ENCODE measurements at regions not wholly inside any gene's neighbourhood (a gene's known extent, or its start where the extent isn't known, plus 50 kb on each side); places are given as distances from the start of the nearest gene placed in this dataset.

DNA sequence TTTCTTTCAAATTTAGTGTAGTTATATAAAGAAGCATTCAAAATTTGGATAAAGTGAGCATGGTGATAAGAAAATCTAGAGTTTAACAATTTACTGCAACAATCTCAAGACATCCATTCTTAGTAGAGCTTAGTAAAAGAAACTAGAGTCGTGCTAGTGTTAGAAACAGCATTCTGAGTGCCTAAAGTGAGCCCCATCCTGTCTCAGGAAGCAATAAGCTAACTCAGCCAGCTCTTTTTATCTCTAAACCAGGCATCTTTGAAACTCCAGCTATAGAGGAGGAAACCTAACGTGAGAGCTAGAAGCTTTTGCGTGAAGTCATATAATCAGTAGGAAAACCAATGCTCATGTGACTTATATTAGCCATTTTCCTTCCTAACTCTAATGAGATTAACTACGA, 1187.1 kb upstream of the EPHA6 start:
- Mint-ChIP-seq H3K27me3 (ENCODE audit: unreplicated experiment) (no peaks in the 10 kb centered on the region), H3K27ac (ENCODE audit: unreplicated experiment) (no peak overlapping the region), H3K4me3 (ENCODE audit: low read depth, unreplicated experiment) (no peak overlapping the region), H3K4me1 (ENCODE audit: low read depth, unreplicated experiment) (no peaks in the 10 kb centered on the region), H3K36me3 (ENCODE audit: insufficient read depth, unreplicated experiment) (no peaks in the 10 kb centered on the region), H3K9me3 (ENCODE audit: low read depth, unreplicated experiment) (no peaks in the 10 kb centered on the region)
- CTCF ChIA-PET: no interaction called here
- DNase-seq: no peak
- no TSS peak for BruUV-seq (replicated peaks)
- no peak for TF ChIP-seq CTCF (IDR thresholded peaks at IDR 0.05; ENCODE audit: unreplicated experiment)
- intact Hi-C loops (cut with micrococcal nuclease; ENCODE audit: unreplicated experiment): no loop called here

DNA sequence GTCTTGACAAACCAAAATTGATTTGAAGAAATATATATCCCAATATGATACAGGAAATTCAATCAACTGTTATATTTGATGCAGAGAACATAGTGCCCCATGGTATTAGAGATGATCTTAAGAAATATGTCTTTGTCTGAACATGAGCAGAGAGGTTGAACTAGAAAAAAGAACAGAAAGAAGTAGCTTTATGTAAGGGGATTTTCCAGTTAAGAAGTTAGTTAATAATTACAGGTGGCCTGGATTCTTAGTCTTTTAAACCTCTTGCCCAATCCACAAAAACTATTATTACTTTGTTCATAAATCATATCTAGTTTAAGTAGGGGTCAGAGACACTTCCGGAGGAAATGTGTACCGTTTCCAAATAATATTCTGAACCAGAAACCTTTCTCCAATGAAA, 1186.7 kb upstream of the EPHA6 start:
- Mint-ChIP-seq H3K36me3 (ENCODE audit: insufficient read depth, unreplicated experiment) (no peaks in the 10 kb centered on the region), H3K4me3 (ENCODE audit: low read depth, unreplicated experiment) (no peak overlapping the region), H3K9me3 (ENCODE audit: low read depth, unreplicated experiment) (no peaks in the 10 kb centered on the region), H3K27ac (ENCODE audit: unreplicated experiment) (no peak overlapping the region), H3K27me3 (ENCODE audit: unreplicated experiment) (no peaks in the 10 kb centered on the region), H3K4me1 (ENCODE audit: low read depth, unreplicated experiment) (no peaks in the 10 kb centered on the region)
- intact Hi-C loops (cut with micrococcal nuclease; ENCODE audit: unreplicated experiment): no loop called here
- no peak for DNase-seq
- no TSS peak for BruUV-seq (replicated peaks)
- TF ChIP-seq CTCF (IDR thresholded peaks at IDR 0.05; ENCODE audit: unreplicated experiment): no peak
- CTCF ChIA-PET: no interaction called here

- intact Hi-C loops (cut with micrococcal nuclease; ENCODE audit: unreplicated experiment): no loop called here
- H3K4me1 Mint-ChIP-seq (ENCODE audit: low read depth, unreplicated experiment): no peaks in the 10 kb centered on the region
- no peak for DNase-seq
- H3K27ac Mint-ChIP-seq (ENCODE audit: unreplicated experiment): no peak overlapping the region
- TF ChIP-seq CTCF (IDR thresholded peaks at IDR 0.05; ENCODE audit: unreplicated experiment): no peak
- H3K27me3 Mint-ChIP-seq (ENCODE audit: unreplicated experiment): no peaks in the 10 kb centered on the region
- no peak overlapping the region for H3K4me3 Mint-ChIP-seq (ENCODE audit: low read depth, unreplicated experiment)
- no peaks in the 10 kb centered on the region for H3K9me3 Mint-ChIP-seq (ENCODE audit: low read depth, unreplicated experiment)
- CTCF ChIA-PET: no interaction called here
- no TSS peak for BruUV-seq (replicated peaks)
- H3K36me3 Mint-ChIP-seq (ENCODE audit: insufficient read depth, unreplicated experiment): no peaks in the 10 kb centered on the region
Observed at GRCh38 chr3:95629802-95630201, 1184.6 kb upstream of the EPHA6 start.

DNA sequence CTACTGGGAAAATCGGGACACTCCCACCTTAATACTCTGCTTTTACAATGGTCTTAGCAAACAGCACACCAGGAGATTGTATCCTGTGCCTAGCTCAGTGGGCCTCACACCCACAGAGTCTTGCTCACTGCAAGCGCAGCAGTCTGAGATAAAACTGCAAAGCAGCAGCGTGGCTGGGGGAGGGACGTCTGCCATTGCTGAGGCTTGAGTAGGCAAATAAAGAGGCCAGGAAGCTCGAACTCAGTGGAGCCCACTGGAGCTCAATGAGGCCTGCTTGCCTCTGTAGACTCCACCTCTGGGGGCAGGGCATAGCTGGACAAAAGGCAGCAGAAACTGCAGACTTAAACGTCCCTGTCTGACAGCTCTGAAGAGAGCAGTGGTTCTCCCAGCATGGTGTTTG, 1169.1 kb upstream of the EPHA6 start:
- intact Hi-C loops (cut with micrococcal nuclease; ENCODE audit: unreplicated experiment): no loop called here
- no peaks in the 10 kb centered on the region for H3K36me3 Mint-ChIP-seq (ENCODE audit: insufficient read depth, unreplicated experiment)
- H3K27me3 Mint-ChIP-seq (ENCODE audit: unreplicated experiment): no peaks in the 10 kb centered on the region
- DNase-seq: no peak
- no peak overlapping the region for H3K4me3 Mint-ChIP-seq (ENCODE audit: low read depth, unreplicated experiment)
- H3K9me3 Mint-ChIP-seq (ENCODE audit: low read depth, unreplicated experiment): peaks cover 6% of the 10 kb centered on the region
- BruUV-seq (replicated peaks): no TSS peak
- no peaks in the 10 kb centered on the region for H3K4me1 Mint-ChIP-seq (ENCODE audit: low read depth, unreplicated experiment)
- no peak overlapping the region for H3K27ac Mint-ChIP-seq (ENCODE audit: unreplicated experiment)
- TF ChIP-seq CTCF (IDR thresholded peaks at IDR 0.05; ENCODE audit: unreplicated experiment): no peak
- CTCF ChIA-PET: no interaction called here
